ENCODE measurements at regions not wholly inside any gene's neighbourhood (a gene's known extent, or its start where the extent isn't known, plus 50 kb on each side); places are given as distances from the start of the nearest gene placed in this dataset.
"Not testable (repeated sequence)": the region's sequence is repeated elsewhere in the genome, so short reads cannot be mapped to it uniquely, and the experiment has no call there.

DNA sequence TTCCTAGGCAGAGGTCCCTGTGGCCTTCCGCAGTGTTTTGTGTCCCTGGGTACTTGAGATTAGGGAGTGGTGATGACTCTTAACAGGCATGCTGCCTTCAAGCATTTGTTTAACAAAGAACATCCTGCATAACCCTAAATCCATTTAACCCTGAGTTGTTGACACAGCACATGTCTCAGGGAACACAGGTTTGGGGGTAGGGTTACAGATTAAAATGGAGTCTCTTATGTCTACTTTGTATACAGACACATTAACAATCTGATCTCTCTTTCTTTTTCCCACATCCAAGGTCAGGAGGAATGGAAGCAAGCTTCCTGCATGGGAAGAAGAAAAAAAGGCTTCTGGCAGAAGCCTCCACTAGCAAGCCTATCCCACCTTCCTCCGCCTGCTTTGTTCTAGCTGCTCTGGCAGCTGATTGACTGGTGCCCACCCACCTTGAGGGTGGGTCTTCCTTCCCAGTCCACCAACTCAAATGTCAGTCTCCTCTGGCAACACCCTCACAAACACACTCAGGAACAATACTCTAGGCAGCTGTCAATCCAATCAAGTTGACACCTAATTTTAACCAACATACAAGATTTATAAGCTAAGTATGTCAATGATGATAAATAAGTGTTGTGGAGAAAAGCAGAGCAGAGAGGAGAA, 176.5 kb upstream of the CCZ1B start:
- no peaks in the 10 kb centered on the region for H3K27me3 ChIP-seq
- DNase-seq = no peak
- no peak overlapping the region for H3K4me3 ChIP-seq
- H3K9me3 ChIP-seq = no peaks in the 10 kb centered on the region
- no peaks in the 10 kb centered on the region for H3K36me3 ChIP-seq

GRCh38 chr7:7005303-7005702, 177.0 kb upstream of the C1GALT1 start:
- Histone ChIP-seq H3K36me3 (no peaks in the 10 kb centered on the region), H3K9me3 (no peaks in the 10 kb centered on the region), H3K4me3 (no peak overlapping the region), H3K27me3 (no peaks in the 10 kb centered on the region)
- DNase-seq = no peak

DNA sequence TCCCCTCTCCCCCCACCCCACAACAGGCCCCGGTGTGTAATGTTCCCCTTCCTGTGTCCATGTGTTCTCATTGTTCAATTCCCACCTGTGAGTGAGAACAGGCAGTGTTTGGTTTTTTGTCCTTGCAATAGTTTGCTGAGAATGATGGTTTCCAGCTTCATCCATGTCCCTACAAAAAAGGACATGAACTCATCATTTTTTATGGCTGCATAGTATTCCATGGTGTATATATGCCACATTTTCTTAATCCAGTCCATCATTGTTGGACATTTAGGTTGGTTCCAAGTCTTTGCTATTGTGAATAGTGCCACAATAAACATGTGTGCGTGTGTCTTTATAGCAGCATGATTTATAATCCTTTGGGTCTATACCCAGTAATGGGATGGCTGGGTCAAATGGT, 176.4 kb upstream of the C1GALT1 start:
- not testable (repeated sequence) for H3K36me3 ChIP-seq, DNase-seq, H3K4me3 ChIP-seq, H3K27me3 ChIP-seq, H3K9me3 ChIP-seq

DNA sequence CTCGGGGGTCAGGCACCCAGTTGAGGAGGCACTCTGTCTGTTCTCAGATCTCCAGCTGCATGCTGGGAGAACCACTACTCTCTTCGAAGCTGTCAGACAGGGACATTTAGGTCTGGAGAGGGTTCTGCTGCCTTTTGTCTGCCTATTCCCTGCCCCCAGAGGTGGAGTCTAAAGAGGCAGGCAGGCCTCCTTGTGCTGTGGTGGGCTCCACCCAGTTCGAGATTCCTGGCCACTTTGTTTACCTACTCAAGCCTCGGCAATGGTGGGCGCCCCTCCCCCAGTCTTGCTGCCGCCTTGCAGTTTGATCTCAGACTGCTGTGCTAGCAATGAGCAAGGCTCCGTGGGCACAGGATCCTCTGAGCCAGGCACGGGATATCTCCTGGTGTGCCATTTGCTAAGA, 171.1 kb upstream of the C1GALT1 start:
- H3K4me3 ChIP-seq, H3K9me3 ChIP-seq, H3K36me3 ChIP-seq: not testable (repeated sequence)

DNA sequence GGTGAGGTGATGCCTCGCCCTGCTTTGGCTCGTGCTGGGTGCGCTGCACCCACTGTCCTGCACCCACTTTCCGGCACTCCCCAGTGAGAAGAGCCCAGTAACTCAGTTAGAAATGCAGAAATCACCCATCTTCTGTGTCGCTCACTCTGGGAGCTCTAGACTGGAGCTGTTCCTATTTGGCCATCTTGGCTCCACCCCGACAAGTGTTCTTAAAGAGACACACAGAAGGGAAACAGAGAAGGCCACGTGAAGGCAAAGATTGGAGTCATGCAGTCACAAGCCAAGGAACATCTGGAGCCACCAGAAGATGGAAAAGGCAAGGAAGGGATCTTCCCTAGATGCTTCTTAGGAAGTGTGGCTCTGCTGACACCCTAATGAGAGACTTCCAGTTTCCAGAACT, 170.6 kb upstream of the C1GALT1 start:
- H3K27me3 ChIP-seq, H3K9me3 ChIP-seq: not testable (repeated sequence)

More for the DNA sequence above, 171.1 kb upstream of the C1GALT1 start:
- H3K27me3 ChIP-seq, DNase-seq: not testable (repeated sequence)

DNA sequence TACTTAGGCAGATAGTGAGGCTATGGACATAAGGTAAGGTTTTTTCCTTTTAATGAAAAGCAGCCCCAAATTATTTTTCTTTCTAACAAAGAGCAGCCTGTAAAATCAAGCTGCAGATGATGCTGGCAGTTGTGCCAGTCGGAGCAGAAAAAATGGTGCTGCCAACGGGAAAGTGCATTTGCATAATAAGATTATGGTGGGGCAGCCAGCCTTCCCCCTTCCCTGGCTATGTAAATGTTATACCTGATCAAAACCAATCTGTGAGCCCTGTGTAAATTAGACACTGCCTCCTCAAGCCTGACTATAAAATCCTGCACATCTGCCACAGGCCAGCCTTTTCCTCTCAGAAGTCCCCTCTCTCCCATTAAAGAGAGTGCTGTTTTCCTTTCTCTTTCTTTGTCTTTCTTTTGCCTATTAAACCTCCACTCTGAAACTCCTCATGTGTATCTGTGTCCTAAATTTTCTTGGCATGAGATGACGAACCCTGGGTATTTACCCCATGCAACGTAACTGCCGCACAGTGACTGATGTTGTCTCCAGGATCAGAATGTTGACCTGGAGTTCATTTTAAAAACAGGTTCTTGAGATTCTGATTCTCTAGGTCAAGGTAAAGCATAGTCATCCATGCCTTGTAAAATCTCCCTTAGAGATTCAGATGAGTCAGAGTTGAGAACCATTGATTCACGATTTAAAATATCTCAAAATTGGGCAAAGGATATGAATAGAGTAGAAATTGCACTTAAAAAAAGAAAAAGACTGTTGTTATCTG, 167.3 kb upstream of the C1GALT1 start:
- DNase-seq = no peak
- H3K4me3 ChIP-seq = no peak overlapping the region
- H3K9me3 ChIP-seq = no peaks in the 10 kb centered on the region
- no peaks in the 10 kb centered on the region for H3K27me3 ChIP-seq
- H3K36me3 ChIP-seq = no peaks in the 10 kb centered on the region

More for the DNA sequence above, 170.6 kb upstream of the C1GALT1 start:
- H3K36me3 ChIP-seq, H3K4me3 ChIP-seq, DNase-seq: not testable (repeated sequence)

DNA sequence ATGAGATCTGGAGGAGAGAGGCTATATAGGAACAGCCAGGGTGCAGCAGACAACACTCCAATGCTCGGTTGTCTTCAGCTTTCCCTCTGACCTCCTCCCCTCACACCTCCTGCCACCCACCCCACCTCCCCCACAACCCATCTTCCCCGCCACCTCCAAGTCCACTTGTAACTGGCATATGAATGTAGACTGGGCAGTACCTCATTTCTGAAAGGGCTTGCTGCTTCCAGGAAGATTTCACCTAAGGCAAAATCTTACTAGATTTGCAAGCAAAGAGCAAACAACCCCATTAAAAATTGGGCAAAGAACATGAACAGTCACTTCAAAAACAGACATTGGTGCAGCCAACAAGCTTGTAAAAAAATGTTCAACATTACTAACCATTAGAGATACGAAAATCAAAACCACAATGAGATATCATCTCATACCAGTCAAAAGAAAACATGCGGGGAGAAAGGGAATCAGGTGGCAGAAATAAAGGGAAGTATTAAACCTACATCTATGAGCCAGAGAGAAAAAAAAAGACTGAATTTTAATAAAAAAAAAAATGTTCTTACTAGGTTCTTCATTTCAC, 164.6 kb upstream of the C1GALT1 start:
- no peak for DNase-seq
- H3K27me3 ChIP-seq = no peaks in the 10 kb centered on the region
- H3K36me3 ChIP-seq = no peaks in the 10 kb centered on the region
- no peak overlapping the region for H3K4me3 ChIP-seq
- no peaks in the 10 kb centered on the region for H3K9me3 ChIP-seq

DNA sequence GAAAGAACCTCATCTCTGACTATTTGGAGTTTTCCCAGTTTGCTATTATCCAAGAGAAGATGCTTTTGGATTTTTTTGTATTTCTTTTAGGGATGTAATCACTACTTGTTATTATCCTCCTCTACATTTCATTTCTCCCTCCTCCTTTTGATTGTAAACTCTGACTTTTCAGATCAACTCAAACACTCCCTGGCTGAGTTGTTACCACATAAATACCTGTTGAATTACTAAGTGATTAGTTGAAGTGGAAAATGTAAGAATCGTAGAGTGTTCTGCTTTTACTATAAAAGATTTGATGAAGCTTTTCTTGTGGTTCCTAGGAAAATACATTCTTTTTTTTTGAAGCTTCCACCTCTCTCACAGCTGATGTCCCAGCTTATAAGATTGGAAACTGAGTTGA, 164.1 kb upstream of the C1GALT1 start:
- no peak overlapping the region for H3K4me3 ChIP-seq
- no peaks in the 10 kb centered on the region for H3K36me3 ChIP-seq
- no peaks in the 10 kb centered on the region for H3K27me3 ChIP-seq
- DNase-seq = no peak
- H3K9me3 ChIP-seq = no peaks in the 10 kb centered on the region

- H3K27me3 ChIP-seq = no peaks in the 10 kb centered on the region; the same call in 1 of the 2 replicates
- H3K9me3 ChIP-seq = no peaks in the 10 kb centered on the region
- H3K4me3 ChIP-seq = no peak overlapping the region
- no peak for DNase-seq
- H3K36me3 ChIP-seq = no peaks in the 10 kb centered on the region
These were observed 150.1 kb upstream of the C1GALT1 start for GRCh38 chr7:7032221-7032620.

GRCh38 chr7:7035851-7036250, 146.5 kb upstream of the C1GALT1 start:
- Histone ChIP-seq H3K4me3 (no peak overlapping the region), H3K36me3 (no peaks in the 10 kb centered on the region), H3K9me3 (no peaks in the 10 kb centered on the region), H3K27me3 (no peaks in the 10 kb centered on the region)
- no peak for DNase-seq

DNA sequence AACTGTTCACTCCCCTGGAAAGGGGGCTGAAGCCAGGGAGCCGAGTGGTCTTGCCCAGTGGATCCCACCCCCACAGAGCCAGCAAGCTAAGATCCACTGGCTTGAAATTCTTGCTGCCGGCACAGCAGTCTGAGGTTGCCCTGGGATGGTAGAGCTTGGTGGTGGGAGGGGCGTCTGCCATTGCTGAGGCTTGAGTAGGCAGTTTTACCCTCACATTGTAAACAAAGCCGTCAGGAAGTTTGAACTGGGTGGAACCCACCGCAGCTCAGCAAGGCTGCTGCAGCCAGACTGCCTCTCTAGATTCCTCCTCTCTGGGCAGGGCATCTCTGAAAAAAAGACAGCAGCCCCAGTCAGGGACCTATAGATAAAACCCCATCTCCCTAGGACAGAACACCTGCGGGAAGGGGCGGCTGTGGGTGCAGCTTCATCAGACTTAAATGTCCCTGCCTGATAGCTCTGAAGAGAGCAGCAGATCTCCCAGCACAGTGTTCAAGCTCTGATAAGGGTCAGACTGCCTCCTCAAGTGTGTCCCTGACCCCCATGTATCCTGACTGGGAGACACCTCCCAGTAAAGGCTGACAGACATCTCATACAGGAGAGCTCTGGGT, 140.0 kb upstream of the C1GALT1 start:
- DNase-seq, H3K9me3 ChIP-seq, H3K4me3 ChIP-seq, H3K27me3 ChIP-seq, H3K36me3 ChIP-seq: not testable (repeated sequence)

DNA sequence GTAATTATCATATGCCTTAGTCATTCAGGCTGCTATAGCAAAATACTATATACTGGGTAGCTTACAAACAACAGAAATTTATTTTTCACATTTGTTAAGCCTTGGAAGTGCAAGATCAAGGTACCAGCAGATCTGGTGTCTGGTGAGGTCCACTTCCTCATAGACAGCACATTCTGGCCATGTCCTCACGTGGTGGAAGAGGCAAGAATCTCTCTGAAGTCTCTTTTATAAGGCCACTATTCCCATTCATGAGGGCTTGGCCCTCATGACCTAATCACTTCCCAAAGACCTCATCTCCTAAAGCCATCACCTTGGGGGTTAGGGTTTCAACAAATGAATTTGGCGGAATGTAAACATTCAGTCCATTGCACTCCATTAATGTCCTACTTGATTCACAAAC, 137.5 kb upstream of the C1GALT1 start:
- DNase-seq = no peak
- Histone ChIP-seq H3K27me3 (no peaks in the 10 kb centered on the region), H3K36me3 (no peaks in the 10 kb centered on the region), H3K4me3 (no peak overlapping the region), H3K9me3 (no peaks in the 10 kb centered on the region)

DNA sequence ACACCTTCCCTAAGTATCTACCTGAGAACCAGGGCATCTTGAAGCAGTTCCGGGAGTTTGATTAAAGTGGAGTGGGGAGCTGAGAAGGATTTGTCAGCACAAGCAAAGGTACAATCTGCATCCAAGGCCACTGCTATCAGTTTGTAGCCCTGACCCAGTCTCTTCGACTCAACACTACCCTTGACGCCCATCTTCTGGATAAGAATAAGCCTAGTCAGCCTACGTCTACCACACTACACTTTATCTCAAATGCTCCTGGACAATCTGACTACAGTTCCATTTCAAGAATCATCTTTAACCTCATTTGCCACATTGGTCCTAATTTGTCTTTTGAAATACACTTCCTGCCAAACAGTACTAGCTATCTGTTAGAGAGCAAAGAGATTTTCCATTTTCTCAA, 134.1 kb upstream of the C1GALT1 start:
- Histone ChIP-seq H3K27me3 (no peaks in the 10 kb centered on the region), H3K9me3 (no peaks in the 10 kb centered on the region), H3K4me3 (no peak overlapping the region), H3K36me3 (no peaks in the 10 kb centered on the region)
- no peak for DNase-seq

DNA sequence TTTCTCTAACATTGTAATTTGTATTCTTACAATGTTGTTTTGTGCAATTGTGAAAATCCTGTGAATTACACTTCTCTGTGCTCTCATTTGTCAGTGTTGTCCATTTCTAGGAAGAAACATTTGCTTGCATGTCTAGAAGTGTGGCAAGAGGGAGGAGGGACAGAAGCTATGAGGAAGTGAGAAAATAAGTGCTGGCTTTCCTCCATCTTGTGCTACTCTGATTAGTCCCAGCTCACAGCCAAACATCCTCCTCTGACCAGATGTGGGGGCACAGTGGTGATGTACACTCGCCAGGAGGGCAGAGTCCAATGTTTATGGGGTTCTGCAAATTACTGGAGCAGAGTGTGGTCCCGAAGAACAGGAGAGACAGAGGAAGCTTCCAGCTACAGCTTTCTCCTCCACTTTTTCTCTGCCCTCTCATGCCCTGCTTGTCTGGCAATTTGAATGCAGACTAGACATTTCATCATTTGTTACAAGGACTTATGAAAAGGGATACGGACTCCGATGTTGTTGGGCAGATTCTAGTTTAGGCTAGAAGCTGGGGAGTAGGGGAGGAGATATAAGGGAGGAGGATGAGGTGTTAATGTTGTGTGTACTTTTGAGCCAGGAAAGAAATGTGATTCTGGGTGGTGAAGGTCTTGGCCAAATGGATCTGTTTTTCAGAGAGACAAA, 131.0 kb upstream of the C1GALT1 start:
- no peaks in the 10 kb centered on the region for H3K36me3 ChIP-seq
- no peak overlapping the region for H3K4me3 ChIP-seq
- no peaks in the 10 kb centered on the region for H3K9me3 ChIP-seq
- H3K27me3 ChIP-seq = no peaks in the 10 kb centered on the region
- DNase-seq = no peak

GRCh38 chr7:7054252-7054830, 128.0 kb upstream of the C1GALT1 start:
- no peaks in the 10 kb centered on the region for H3K27me3 ChIP-seq
- no peak overlapping the region for H3K4me3 ChIP-seq
- H3K36me3 ChIP-seq = no peaks in the 10 kb centered on the region
- no peaks in the 10 kb centered on the region for H3K9me3 ChIP-seq
- DNase-seq = peak; percentile 73

DNA sequence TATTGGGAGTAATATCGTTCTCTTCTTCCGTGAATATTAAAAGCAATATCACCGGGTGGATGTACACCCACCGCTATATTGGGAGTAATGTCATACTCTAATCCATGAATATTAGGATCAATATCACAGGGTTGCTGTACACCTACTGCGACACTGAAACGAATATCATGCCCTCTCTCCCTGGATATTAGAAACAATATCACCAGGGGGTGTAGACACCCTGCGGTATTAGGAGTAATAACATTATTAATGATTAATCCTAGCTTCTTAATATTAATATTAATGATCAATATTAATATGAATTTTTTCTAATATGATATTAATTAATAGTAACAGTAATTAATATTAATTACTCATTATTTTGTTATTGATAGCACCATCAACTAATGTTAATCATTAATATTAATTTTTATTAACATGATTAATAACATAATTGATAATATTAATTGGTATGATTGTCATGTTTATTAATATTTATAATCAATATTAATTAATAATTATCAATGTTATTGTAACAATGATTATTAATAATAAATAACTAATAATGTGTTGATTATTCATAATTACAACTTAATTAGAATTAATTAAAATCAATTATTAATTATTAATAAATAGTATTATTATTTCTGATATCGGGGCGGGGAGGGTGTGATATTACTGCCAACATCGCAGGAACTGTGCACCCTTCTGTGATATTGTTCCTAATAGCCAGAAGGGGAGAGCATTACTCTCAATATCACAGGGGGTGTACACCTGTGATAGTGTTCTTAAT, 121.3 kb upstream of the C1GALT1 start:
- no peaks in the 10 kb centered on the region for H3K9me3 ChIP-seq
- no peak for DNase-seq
- no peak overlapping the region for H3K4me3 ChIP-seq
- H3K27me3 ChIP-seq = no peaks in the 10 kb centered on the region
- H3K36me3 ChIP-seq = no peaks in the 10 kb centered on the region

Data from MG63 (cell line).